ENCODE measurements at regions not wholly inside any gene's neighbourhood (a gene's known extent, or its start where the extent isn't known, plus 50 kb on each side); places are given as distances from the start of the nearest gene placed in this dataset.

DNA sequence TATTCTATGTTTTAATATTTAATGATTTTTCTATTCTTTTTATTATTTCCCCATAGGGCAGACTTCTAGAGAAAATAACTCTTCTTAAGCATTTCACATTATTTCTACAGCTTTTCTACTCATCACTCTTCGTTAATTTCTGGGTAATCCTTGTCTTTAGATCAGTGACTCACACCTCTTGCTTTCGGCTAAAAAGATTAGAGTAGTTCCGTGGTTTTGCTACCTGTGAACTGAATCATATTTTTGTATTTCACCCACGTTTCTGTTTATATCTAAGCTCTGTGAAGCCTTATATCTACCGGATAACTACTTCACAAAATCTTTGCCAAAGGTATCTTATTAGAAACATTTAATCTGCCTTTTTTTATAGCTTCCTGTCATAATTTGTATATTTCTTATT, 685.5 kb upstream of the FSHR start:
- H3K9ac ChIP-seq (ENCODE audit: low read depth, low read length) = no peak overlapping the region
- no peak overlapping the region for H3K4me3 ChIP-seq (ENCODE audit: low read length)
- no peaks in the 10 kb centered on the region for H3K36me3 ChIP-seq (ENCODE audit: insufficient read depth, low read length)
- H3K27ac ChIP-seq (ENCODE audit: low read depth, low read length) = no peak overlapping the region
- H3K27me3 ChIP-seq (ENCODE audit: insufficient read depth, low read length) = no peaks in the 10 kb centered on the region
- no peaks in the 10 kb centered on the region; the same call in 1 of the 2 replicates for H3K9me3 ChIP-seq (ENCODE audit: insufficient read depth, low read depth, low read length)
- H3K4me1 ChIP-seq (ENCODE audit: insufficient read depth, low read length) = 0 out of 2 replicates have a peak, but pooled peaks cover 2% of the 10 kb centered on the region
- 93% methylated on average over 5 of the region's 5 CpGs for WGBS

DNA sequence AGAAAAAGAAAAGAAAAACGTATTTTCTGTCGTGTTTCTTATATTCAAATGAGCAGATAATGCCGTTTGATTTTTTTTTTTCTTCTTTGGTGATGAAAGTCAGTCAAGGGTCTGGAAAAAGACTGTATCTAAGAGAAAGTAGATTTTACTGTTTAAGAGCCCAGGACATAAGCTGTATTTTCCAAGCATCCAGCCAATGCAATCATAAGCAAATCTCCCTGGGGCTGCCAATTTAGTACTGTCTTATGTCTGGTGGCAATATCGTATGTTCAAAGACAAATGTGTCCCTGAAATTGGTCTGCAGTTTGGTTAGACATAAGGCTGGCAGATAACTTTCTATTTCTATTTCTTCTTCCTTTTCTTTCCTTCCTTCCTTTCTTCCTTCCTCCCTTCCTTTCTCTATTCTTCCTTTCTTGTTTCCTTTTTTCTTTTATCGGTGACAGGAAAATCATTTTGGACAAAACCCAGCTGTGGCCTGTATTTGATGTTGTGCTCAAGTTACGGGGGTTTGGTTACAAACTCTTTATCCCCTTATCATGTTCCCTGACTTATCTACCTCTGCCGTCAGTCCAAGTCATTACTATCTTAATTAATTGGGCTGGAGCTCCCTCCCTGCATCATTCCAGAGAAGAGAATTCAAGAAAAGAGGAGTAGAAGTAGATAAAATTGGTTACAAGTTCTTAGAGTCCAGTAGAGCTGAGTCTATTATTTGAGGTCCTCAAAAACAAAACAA, 683.4 kb upstream of the FSHR start:
- no peaks in the 10 kb centered on the region for H3K9me3 ChIP-seq (ENCODE audit: insufficient read depth, low read depth, low read length)
- H3K36me3 ChIP-seq (ENCODE audit: insufficient read depth, low read length) = no peaks in the 10 kb centered on the region

DNA sequence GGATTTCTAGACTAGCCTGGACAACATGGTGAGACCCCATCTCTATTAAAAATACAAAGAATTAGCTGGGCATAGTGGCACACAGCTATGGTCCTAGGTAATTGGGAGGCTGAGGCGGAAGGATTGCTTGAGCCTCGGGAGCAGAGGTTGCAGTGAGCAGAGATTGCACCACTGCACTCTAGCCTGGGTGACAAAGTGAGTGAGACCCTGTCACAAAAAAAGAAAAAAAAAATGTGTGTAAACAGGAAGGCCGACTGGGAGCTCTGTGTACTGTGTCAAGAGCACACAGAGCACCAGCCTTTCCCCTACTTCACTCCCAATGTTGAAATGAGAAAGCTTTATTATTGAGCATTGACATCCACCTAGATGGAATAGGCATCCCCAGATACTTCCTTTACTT, 681.7 kb upstream of the FSHR start:
- Histone ChIP-seq H3K27me3 (ENCODE audit: insufficient read depth, low read length) (no peaks in the 10 kb centered on the region), H3K4me3 (ENCODE audit: low read length) (no peak overlapping the region), H3K9ac (ENCODE audit: low read depth, low read length) (no peak overlapping the region), H3K36me3 (ENCODE audit: insufficient read depth, low read length) (no peaks in the 10 kb centered on the region), H3K9me3 (ENCODE audit: insufficient read depth, low read depth, low read length) (no peaks in the 10 kb centered on the region), H3K27ac (ENCODE audit: low read depth, low read length) (no peak overlapping the region), H3K4me1 (ENCODE audit: insufficient read depth, low read length) (peaks cover 8% of the 10 kb centered on the region; the same call in 1 of the 2 replicates)
- WGBS = 93% methylated on average over 2 of the region's 3 CpGs

More for the DNA sequence above, 683.4 kb upstream of the FSHR start:
- Histone ChIP-seq H3K4me1 (ENCODE audit: insufficient read depth, low read length) (peaks cover 8% of the 10 kb centered on the region; the same call in 1 of the 2 replicates), H3K27me3 (ENCODE audit: insufficient read depth, low read length) (no peaks in the 10 kb centered on the region), H3K9ac (ENCODE audit: low read depth, low read length) (no peak overlapping the region), H3K4me3 (ENCODE audit: low read length) (no peak overlapping the region), H3K27ac (ENCODE audit: low read depth, low read length) (no peak overlapping the region)
- 95% methylated on average over 5 of the region's 7 CpGs for WGBS

DNA sequence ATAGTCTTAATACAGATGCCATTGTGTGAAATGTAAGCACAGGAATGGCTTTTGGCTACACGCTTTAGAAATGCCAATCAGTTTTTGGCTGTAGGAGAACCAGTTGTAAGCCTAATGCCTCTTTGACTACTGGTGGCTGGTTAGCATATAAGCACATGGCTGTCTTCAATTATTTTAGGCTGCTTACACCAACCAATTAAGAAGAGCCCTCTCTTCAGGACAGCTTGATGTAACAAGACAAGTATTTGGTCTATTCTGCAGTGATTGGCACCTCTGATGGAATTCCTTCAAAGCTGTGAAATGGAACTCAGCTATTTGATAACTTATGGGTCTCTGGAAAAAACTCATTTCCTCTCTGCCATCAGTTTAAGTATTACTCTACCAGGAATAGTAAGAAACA, 680.1 kb upstream of the FSHR start:
- no peak overlapping the region for H3K9ac ChIP-seq (ENCODE audit: low read depth, low read length)
- no peak overlapping the region for H3K27ac ChIP-seq (ENCODE audit: low read depth, low read length)
- H3K27me3 ChIP-seq (ENCODE audit: insufficient read depth, low read length) = no peaks in the 10 kb centered on the region
- 97% methylated on average over 1 of the region's 1 CpG for WGBS
- no peak overlapping the region for H3K4me3 ChIP-seq (ENCODE audit: low read length)
- H3K36me3 ChIP-seq (ENCODE audit: insufficient read depth, low read length) = no peaks in the 10 kb centered on the region
- no peaks in the 10 kb centered on the region for H3K9me3 ChIP-seq (ENCODE audit: insufficient read depth, low read depth, low read length)
- H3K4me1 ChIP-seq (ENCODE audit: insufficient read depth, low read length) = peaks cover 8% of the 10 kb centered on the region; the same call in 1 of the 2 replicates

DNA sequence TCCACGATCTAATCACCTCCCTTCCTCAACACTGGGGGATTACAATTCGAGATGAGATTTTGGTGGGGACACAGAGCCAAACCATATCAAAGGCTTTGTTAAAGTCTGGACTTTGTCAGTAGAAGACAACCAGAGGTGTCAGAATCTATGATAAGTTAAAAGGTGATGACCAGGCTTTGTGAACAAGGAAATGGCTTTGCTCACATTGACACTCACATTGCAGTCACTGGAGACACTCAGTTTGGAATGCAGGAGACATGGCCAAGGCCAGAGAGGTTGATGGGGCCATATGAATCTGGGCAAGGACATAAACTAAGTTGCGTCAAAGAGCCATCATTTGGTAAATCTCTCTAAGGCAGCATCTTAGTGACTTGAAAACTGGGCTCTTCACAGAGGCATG, 678.2 kb upstream of the FSHR start:
- Histone ChIP-seq H3K27ac (ENCODE audit: low read depth, low read length) (no peak overlapping the region), H3K36me3 (ENCODE audit: insufficient read depth, low read length) (no peaks in the 10 kb centered on the region), H3K27me3 (ENCODE audit: insufficient read depth, low read length) (no peaks in the 10 kb centered on the region), H3K4me1 (ENCODE audit: insufficient read depth, low read length) (peaks cover 6% of the 10 kb centered on the region; the same call in 1 of the 2 replicates), H3K9me3 (ENCODE audit: insufficient read depth, low read depth, low read length) (no peaks in the 10 kb centered on the region), H3K9ac (ENCODE audit: low read depth, low read length) (no peak overlapping the region), H3K4me3 (ENCODE audit: low read length) (no peak overlapping the region)
- 89% methylated on average over 3 of the region's 3 CpGs for WGBS

DNA sequence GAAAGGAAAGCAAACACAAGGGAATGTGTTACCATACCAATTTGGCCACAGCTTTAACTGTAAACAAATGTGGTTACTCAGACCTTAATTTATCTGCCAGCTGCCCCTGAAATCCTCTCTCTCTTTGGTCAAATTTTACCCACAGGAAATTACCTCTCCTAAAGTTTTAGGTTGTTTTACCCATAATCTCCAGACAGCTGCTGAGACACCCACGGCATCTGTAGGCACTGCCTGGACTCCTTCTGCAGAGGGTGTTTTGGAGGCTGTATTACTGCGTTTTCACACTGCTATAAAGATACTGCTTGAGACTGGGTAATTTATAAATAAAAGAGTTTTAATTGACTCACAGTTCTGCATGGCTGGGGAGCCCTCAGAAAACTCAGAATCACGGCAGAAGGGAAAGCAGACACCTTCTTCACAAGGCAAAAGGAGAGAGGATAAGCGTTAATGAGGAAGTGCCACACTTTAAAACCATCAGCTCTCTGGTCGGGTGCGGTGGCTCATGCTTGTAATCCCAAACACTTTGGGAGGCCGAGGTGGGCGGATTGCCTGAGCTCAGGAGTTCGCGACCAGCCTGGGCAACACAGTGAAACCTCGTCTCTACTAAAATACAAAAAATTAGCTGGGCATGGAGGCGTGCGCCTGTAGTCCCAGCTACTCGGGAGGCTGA, 677.5 kb upstream of the FSHR start:
- peaks cover 6% of the 10 kb centered on the region; the same call in 1 of the 2 replicates for H3K4me1 ChIP-seq (ENCODE audit: insufficient read depth, low read length)
- WGBS = 95% methylated on average over 14 of the region's 14 CpGs
- H3K27ac ChIP-seq (ENCODE audit: low read depth, low read length) = no peak overlapping the region
- no peaks in the 10 kb centered on the region for H3K9me3 ChIP-seq (ENCODE audit: insufficient read depth, low read depth, low read length)
- no peak overlapping the region for H3K4me3 ChIP-seq (ENCODE audit: low read length)
- no peak overlapping the region for H3K9ac ChIP-seq (ENCODE audit: low read depth, low read length)
- no peaks in the 10 kb centered on the region for H3K27me3 ChIP-seq (ENCODE audit: insufficient read depth, low read length)
- H3K36me3 ChIP-seq (ENCODE audit: insufficient read depth, low read length) = no peaks in the 10 kb centered on the region

DNA sequence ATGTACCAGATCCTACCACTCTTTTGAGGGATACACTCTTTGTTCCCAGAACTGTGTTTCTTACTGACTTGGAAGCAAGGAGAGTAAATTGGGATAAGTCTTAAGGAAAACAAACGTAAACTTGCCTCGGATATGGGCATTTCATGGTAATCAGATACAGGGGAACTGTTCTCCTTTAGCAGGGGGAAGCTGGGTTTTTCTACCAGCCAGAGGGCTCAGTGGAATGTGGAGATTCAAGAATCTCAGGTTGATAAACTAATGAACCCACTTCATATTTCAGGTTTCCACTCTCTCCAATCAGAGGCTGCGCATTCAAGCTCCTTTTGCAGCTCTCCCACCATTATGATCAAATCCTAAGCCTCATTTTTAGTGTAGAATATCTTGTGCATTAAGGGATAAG, 676.5 kb upstream of the FSHR start:
- Histone ChIP-seq H3K27ac (ENCODE audit: low read depth, low read length) (no peak overlapping the region), H3K27me3 (ENCODE audit: insufficient read depth, low read length) (no peaks in the 10 kb centered on the region), H3K9me3 (ENCODE audit: insufficient read depth, low read depth, low read length) (no peaks in the 10 kb centered on the region), H3K4me1 (ENCODE audit: insufficient read depth, low read length) (peaks cover 6% of the 10 kb centered on the region; the same call in 1 of the 2 replicates), H3K4me3 (ENCODE audit: low read length) (no peak overlapping the region), H3K36me3 (ENCODE audit: insufficient read depth, low read length) (no peaks in the 10 kb centered on the region), H3K9ac (ENCODE audit: low read depth, low read length) (no peak overlapping the region)
- 86% methylated on average over 3 of the region's 3 CpGs for WGBS

DNA sequence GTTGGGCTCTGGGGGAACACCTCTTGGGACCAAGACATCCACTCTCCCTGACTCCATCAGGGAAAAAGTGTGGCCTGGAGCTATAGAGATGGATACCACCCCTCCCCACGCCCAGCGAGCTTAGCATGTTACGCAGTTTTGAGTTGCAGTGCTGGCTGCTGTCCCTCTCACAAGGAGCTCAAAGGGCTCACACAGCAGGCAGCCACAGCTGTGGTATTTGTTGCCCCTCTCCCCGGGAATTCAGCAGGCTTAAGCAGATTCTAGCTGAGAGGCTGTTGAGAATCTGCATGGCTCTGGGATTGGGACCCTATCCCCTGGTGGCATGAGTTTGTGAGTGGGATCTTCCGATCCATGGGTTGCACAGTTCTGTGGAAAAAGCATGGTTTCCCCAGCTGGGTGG, 673.1 kb upstream of the FSHR start:
- Histone ChIP-seq H3K27ac (ENCODE audit: low read depth, low read length) (no peak overlapping the region), H3K36me3 (ENCODE audit: insufficient read depth, low read length) (no peaks in the 10 kb centered on the region), H3K9ac (ENCODE audit: low read depth, low read length) (no peak overlapping the region), H3K9me3 (ENCODE audit: insufficient read depth, low read depth, low read length) (no peaks in the 10 kb centered on the region), H3K4me3 (ENCODE audit: low read length) (no peak overlapping the region), H3K27me3 (ENCODE audit: insufficient read depth, low read length) (no peaks in the 10 kb centered on the region), H3K4me1 (ENCODE audit: insufficient read depth, low read length) (no peaks in the 10 kb centered on the region)
- 84% methylated on average over 5 of the region's 5 CpGs for WGBS

DNA sequence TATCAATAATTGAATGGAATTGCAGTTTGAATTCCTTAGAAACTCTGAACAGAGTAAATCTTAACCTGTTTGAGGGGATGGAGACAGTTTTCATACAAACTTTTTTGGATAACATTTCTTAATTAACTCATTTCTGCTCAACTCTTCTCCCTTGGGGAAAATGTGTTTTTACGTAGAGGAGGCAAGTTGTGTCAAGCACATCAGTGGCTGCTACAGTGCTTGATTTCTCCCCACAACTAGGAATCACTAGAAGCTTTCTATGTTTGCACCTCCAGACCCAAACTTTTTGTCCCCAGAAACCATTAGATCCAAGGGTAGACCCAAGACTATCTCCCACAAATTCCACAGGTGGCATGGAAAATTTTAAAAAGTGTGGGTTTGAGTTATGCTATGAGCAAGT, 658.9 kb upstream of the FSHR start:
- H3K27ac ChIP-seq (ENCODE audit: low read depth, low read length) = no peak overlapping the region
- no peaks in the 10 kb centered on the region for H3K4me1 ChIP-seq (ENCODE audit: insufficient read depth, low read length)
- H3K36me3 ChIP-seq (ENCODE audit: insufficient read depth, low read length) = no peaks in the 10 kb centered on the region
- H3K4me3 ChIP-seq (ENCODE audit: low read length) = no peak overlapping the region
- WGBS = 100% methylated on average over 1 of the region's 1 CpG
- no peaks in the 10 kb centered on the region for H3K9me3 ChIP-seq (ENCODE audit: insufficient read depth, low read depth, low read length)
- no peaks in the 10 kb centered on the region for H3K27me3 ChIP-seq (ENCODE audit: insufficient read depth, low read length)
- H3K9ac ChIP-seq (ENCODE audit: low read depth, low read length) = no peak overlapping the region

DNA sequence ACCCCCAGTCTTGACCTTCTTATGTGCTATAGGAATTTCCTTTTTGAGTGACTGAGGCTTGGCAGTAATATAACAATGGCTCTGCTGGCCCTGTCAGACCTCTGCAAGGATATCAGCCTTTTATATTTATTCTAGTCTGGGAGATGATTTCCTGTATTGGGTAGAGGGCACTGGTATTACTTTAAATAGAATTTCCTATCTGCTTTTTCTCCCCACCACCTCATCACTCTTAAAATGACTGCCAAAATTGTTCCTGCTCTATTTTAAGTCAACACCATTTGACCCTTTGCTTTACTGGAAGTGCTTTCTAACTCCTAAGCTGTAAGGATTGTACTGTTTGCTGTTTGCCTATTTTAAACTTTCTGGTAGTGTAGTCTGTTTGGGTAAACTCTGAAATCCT, 658.4 kb upstream of the FSHR start:
- H3K36me3 ChIP-seq (ENCODE audit: insufficient read depth, low read length) = no peaks in the 10 kb centered on the region
- H3K9me3 ChIP-seq (ENCODE audit: insufficient read depth, low read depth, low read length) = no peaks in the 10 kb centered on the region
- no peaks in the 10 kb centered on the region for H3K4me1 ChIP-seq (ENCODE audit: insufficient read depth, low read length)
- H3K4me3 ChIP-seq (ENCODE audit: low read length) = no peak overlapping the region
- H3K9ac ChIP-seq (ENCODE audit: low read depth, low read length) = no peak overlapping the region
- no peak overlapping the region for H3K27ac ChIP-seq (ENCODE audit: low read depth, low read length)
- no peaks in the 10 kb centered on the region for H3K27me3 ChIP-seq (ENCODE audit: insufficient read depth, low read length)

DNA sequence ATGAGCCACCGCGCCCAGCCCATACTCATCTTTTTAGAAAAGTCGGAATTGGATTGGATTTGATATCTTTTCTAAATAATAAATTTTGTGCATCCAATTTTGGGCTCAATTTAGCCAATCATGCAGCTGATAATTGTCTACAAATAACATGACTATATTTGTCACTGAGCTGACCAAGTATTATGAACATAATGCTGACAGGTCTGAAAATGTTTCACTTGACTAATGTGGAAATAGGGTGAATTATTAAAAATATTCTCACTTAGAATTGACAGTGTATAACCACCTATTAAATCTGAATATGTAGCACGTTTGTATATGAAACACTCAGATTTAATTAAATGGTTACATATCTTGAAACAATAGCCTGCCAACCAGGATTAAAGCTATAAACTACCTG, 657.2 kb upstream of the FSHR start:
- Histone ChIP-seq H3K4me1 (ENCODE audit: insufficient read depth, low read length) (no peaks in the 10 kb centered on the region), H3K4me3 (ENCODE audit: low read length) (no peak overlapping the region), H3K27ac (ENCODE audit: low read depth, low read length) (no peak overlapping the region), H3K9ac (ENCODE audit: low read depth, low read length) (no peak overlapping the region), H3K27me3 (ENCODE audit: insufficient read depth, low read length) (no peaks in the 10 kb centered on the region), H3K36me3 (ENCODE audit: insufficient read depth, low read length) (no peaks in the 10 kb centered on the region), H3K9me3 (ENCODE audit: insufficient read depth, low read depth, low read length) (no peaks in the 10 kb centered on the region)
- 100% methylated on average over 3 of the region's 4 CpGs for WGBS
